ENCODE measurements at regions not wholly inside any gene's neighbourhood (a gene's known extent, or its start where the extent isn't known, plus 50 kb on each side); places are given as distances from the start of the nearest gene placed in this dataset.

- no peak overlapping the region for H3K4me3 ChIP-seq (ENCODE audit: low read depth, poor library complexity, severe bottlenecking)
- WGBS, 2 donors = 83 to 84% methylated on average over 8 of the region's 8 CpGs
- no peak for TF ChIP-seq POLR2A (IDR thresholded peaks at IDR 0.05)
- TF ChIP-seq, protein P1, sequence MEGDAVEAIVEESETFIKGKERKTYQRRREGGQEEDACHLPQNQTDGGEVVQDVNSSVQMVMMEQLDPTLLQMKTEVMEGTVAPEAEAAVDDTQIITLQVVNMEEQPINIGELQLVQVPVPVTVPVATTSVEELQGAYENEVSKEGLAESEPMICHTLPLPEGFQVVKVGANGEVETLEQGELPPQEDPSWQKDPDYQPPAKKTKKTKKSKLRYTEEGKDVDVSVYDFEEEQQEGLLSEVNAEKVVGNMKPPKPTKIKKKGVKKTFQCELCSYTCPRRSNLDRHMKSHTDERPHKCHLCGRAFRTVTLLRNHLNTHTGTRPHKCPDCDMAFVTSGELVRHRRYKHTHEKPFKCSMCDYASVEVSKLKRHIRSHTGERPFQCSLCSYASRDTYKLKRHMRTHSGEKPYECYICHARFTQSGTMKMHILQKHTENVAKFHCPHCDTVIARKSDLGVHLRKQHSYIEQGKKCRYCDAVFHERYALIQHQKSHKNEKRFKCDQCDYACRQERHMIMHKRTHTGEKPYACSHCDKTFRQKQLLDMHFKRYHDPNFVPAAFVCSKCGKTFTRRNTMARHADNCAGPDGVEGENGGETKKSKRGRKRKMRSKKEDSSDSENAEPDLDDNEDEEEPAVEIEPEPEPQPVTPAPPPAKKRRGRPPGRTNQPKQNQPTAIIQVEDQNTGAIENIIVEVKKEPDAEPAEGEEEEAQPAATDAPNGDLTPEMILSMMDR (IDR thresholded peaks at IDR 0.05) = no peak
- no peak for DNase-seq (ENCODE audit: low spot score in 2 of 2)
- intact Hi-C loops (cut with DNase I; ENCODE audit: low total_unique reads) = no loop called here
Observed at GRCh38 chr10:27436710-27437109, 67.4 kb upstream of the RAB18 start.

GRCh38 chr10:27433976-27434375 lies 70.1 kb upstream of the RAB18 start:
- DNase-seq (ENCODE audit: low spot score in 2 of 2) = no peak
- 65 to 67% methylated on average over 2 of the region's 2 CpGs for WGBS, 2 donors
- TF ChIP-seq, protein P1 (IDR thresholded peaks at IDR 0.05) = no peak
- TF ChIP-seq POLR2A (IDR thresholded peaks at IDR 0.05) = no peak
- intact Hi-C loops (cut with DNase I; ENCODE audit: low total_unique reads) = no loop called here
- H3K4me3 ChIP-seq (ENCODE audit: low read depth, poor library complexity, severe bottlenecking) = no peak overlapping the region

- no peak for DNase-seq (ENCODE audit: low spot score in 2 of 2)
- WGBS, 2 donors = 64 to 66% methylated on average over 2 of the region's 2 CpGs
- no peak for TF ChIP-seq POLR2A (IDR thresholded peaks at IDR 0.05)
- TF ChIP-seq, protein P1 (IDR thresholded peaks at IDR 0.05) = no peak
- intact Hi-C loops (cut with DNase I; ENCODE audit: low total_unique reads) = no loop called here
- no peak overlapping the region for H3K4me3 ChIP-seq (ENCODE audit: low read depth, poor library complexity, severe bottlenecking)
Observed at GRCh38 chr10:27426948-27427467, 77.1 kb upstream of the RAB18 start.

- no peak overlapping the region for H3K4me3 ChIP-seq (ENCODE audit: low read depth, poor library complexity, severe bottlenecking)
- TF ChIP-seq POLR2A (IDR thresholded peaks at IDR 0.05) = no peak
- TF ChIP-seq, protein P1 (IDR thresholded peaks at IDR 0.05) = no peak
- peak in 1 of 2 donors; percentile 83 for DNase-seq (ENCODE audit: low spot score in 2 of 2)
- intact Hi-C loops (cut with DNase I; ENCODE audit: low total_unique reads) = no loop called here
- WGBS, 2 donors = 30 to 67% methylated on average over 6 to 8 of the region's 34 CpGs
Observed at GRCh38 chr10:27413831-27414348, 90.2 kb upstream of the RAB18 start.

- intact Hi-C loops (cut with DNase I; ENCODE audit: low total_unique reads) = no loop called here
- WGBS, 2 donors = 61 to 74% methylated on average over 27 to 28 of the region's 28 CpGs
- DNase-seq (ENCODE audit: low spot score in 2 of 2) = no peak
- TF ChIP-seq, protein P1 (IDR thresholded peaks at IDR 0.05) = no peak
- no peak for TF ChIP-seq POLR2A (IDR thresholded peaks at IDR 0.05)
- no peak overlapping the region for H3K4me3 ChIP-seq (ENCODE audit: low read depth, poor library complexity, severe bottlenecking)
Observed at GRCh38 chr10:27413387-27413786, 90.7 kb upstream of the RAB18 start.

DNA sequence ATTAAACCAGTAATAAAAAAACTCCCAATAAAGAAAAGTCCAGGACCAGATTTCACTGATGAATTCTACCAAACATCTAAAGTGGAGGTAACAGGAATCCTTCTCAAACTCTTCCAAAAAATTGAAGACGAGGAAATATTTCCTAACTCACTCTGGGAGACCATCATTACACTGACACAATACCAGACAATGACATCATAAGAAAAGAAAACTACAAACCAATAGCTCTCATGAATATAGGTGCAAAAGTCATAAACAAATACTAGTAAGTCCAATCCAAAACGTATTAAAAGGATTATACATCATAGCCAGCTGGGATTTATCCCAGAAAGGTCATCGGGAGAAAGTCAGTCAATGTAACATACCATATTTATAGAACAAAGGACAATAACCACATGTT lies 94.0 kb upstream of the RAB18 start:
- WGBS, 2 donors = 54 to 60% methylated on average over 3 of the region's 3 CpGs
- H3K4me3 ChIP-seq (ENCODE audit: low read depth, poor library complexity, severe bottlenecking) = no peak overlapping the region
- DNase-seq (ENCODE audit: low spot score in 2 of 2) = no peak
- no peak for TF ChIP-seq POLR2A (IDR thresholded peaks at IDR 0.05)
- TF ChIP-seq, protein P1 (IDR thresholded peaks at IDR 0.05) = no peak
- intact Hi-C loops (cut with DNase I; ENCODE audit: low total_unique reads) = no loop called here

All from lower leg skin (tissue), 4 donors.